Adipocyte (in vitro differentiated cells): ENCODE measurements at regions not wholly inside any gene's neighbourhood (a gene's known extent, or its start where the extent isn't known, plus 50 kb on each side); places are given as distances from the start of the nearest gene placed in this dataset.

Experiments used
- DNase-seq: peaks from one replicate; pipeline ENCODE4 v3.0.0-alpha.2; 2015; ENCODE audit warnings: low read depth
- H3K27me3 ChIP-seq: replicated peaks from 2 replicates; pipeline ENCODE4 v1.7.0; 2013; ENCODE audit warnings: mild to moderate bottlenecking, low read length, moderate library complexity; ENCODE audit not compliant: control insufficient read depth, insufficient read depth
- H3K36me3 ChIP-seq: 2 replicates; pipeline ENCODE4 v1.7.0; 2013; ENCODE audit warnings: low read length, mild to moderate bottlenecking, moderate library complexity; ENCODE audit not compliant: control insufficient read depth, insufficient read depth, severe bottlenecking
- H3K4me1 ChIP-seq: 2 replicates; pipeline ENCODE4 v1.7.0; 2013; ENCODE audit warnings: mild to moderate bottlenecking, low read length, moderate library complexity; ENCODE audit not compliant: control insufficient read depth, insufficient read depth
- H3K4me3 ChIP-seq: 2 replicates; pipeline ENCODE4 v1.7.0; 2013; ENCODE audit warnings: mild to moderate bottlenecking, low read length, moderate library complexity
- H3K9ac ChIP-seq: 2 replicates; pipeline ENCODE4 v1.7.0; 2013; ENCODE audit warnings: mild to moderate bottlenecking, low read length, moderate library complexity
- H3K9me3 ChIP-seq: 2 replicates; pipeline ENCODE4 v1.7.0; 2013; ENCODE audit warnings: mild to moderate bottlenecking, low read length, moderate library complexity; ENCODE audit not compliant: control insufficient read depth

DNA sequence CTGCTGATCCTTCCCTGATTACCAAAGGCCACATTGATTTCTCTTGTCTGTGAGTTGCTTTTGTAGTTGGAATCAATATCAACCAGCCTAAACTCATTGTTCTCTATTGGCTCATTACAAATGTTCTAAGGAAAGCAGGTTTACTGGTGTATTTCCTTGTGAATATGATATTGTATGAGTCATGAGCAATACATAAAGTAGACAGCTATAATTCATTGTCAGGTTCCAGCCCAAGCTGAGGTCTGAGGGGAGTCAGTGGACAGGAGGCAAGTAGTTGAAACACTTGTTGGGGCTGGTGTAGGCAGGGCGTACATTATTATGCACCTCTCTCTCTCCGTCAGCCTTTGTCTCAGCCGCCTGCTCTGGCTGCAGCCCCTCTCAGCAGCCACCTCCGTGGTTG lies 451.7 kb downstream of the IPMK start:
- Histone ChIP-seq H3K4me3 (no peak overlapping the region), H3K9ac (no peak overlapping the region), H3K36me3 (no peaks in the 10 kb centered on the region), H3K27me3 (peaks cover 4% of the 10 kb centered on the region), H3K9me3 (no peaks in the 10 kb centered on the region), H3K4me1 (no peaks in the 10 kb centered on the region)
- no peak for DNase-seq

DNA sequence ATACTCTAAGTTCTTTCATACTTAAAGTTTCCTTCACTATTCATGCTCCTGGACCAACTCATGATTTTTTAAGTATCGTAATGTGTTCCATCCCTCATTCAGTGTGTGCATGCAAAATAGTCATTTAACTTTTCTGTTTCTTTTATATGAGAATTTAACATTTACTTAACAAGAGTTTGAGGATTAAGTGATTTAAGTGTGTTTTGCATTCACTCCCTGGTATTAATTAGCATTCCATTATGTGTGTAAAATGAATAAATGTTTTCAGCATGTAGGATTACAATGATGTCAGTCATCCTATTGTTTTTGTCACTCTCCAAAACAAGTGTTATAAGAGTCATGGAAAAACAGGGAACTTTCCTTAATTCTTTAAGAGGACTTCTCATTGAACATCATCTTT lies 457.7 kb downstream of the IPMK start:
- no peak for DNase-seq
- Histone ChIP-seq H3K36me3 (no peaks in the 10 kb centered on the region), H3K4me1 (no peaks in the 10 kb centered on the region), H3K9me3 (peaks cover 2% of the 10 kb centered on the region), H3K4me3 (no peak overlapping the region), H3K9ac (no peak overlapping the region), H3K27me3 (peaks cover 4% of the 10 kb centered on the region)

DNA sequence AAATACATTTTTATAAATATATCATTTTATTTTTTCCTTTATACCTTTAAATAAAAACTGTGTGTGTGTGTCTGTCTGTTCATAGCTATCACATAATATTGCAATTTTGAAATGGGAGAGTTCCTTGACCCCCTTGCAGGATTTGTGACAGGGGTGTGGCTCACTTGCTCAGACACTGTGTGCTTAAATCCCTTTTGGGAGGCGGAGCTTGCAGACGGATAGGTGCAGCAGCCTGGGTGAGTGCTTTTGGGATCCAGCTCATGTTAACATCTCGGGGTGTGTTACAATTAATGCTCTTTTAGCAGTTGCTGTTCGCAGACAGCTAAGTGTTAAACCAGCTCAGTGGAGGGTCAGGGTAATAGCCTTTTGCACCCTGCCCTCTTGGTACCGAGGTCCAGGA lies 459.8 kb downstream of the IPMK start:
- H3K27me3 ChIP-seq = peaks cover 4% of the 10 kb centered on the region
- no peak overlapping the region for H3K4me3 ChIP-seq
- DNase-seq = no peak

DNA sequence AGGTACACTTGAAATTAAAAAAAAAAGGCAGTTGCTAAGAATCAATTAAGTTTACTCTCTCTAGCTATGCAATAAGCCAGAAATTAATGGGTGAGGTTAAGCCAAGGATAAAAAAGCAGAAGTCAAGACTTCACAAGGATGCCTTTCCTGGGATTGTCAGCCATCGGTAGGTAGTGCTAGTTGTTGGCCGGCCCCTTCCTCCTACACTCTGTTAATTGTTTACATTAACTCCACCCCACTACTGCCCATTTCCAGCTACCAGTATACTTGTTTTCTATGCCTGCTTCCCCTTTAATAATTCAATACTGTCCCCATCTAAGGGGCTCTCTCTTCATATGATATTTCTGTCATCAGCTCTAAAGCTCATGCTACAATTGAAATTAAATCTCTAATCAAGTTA lies 461.0 kb downstream of the IPMK start:
- Histone ChIP-seq H3K9ac (no peak overlapping the region), H3K4me3 (no peak overlapping the region), H3K27me3 (peaks cover 3% of the 10 kb centered on the region), H3K4me1 (no peaks in the 10 kb centered on the region), H3K9me3 (peaks cover 2% of the 10 kb centered on the region), H3K36me3 (no peaks in the 10 kb centered on the region)
- DNase-seq = no peak

More for the DNA sequence above, 459.8 kb downstream of the IPMK start:
- no peak overlapping the region for H3K9ac ChIP-seq
- no peaks in the 10 kb centered on the region for H3K36me3 ChIP-seq
- H3K9me3 ChIP-seq = peaks cover 2% of the 10 kb centered on the region
- no peaks in the 10 kb centered on the region for H3K4me1 ChIP-seq

DNA sequence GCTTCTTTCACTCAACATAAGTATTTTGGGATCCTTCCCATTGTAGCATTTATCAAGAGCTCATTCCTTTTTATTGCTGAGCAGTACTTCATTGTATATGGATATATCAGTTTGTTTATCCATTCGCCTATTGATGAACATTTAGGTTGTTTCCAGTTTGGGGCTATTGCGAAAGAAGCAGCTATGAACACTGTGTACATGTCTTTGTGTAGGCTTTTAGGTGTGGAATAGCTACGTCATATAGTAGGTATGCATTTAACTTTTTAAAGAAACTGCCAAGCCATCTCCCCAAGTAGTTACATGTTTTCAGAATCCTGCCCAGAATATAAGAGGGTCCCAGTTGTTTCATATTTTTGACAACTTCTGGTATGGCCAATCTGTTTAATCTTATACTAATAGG lies 468.1 kb downstream of the IPMK start:
- Histone ChIP-seq H3K4me3 (no peak overlapping the region), H3K9me3 (no peaks in the 10 kb centered on the region), H3K27me3 (no peaks in the 10 kb centered on the region), H3K4me1 (no peaks in the 10 kb centered on the region), H3K36me3 (no peaks in the 10 kb centered on the region), H3K9ac (no peak overlapping the region)
- DNase-seq = no peak

DNA sequence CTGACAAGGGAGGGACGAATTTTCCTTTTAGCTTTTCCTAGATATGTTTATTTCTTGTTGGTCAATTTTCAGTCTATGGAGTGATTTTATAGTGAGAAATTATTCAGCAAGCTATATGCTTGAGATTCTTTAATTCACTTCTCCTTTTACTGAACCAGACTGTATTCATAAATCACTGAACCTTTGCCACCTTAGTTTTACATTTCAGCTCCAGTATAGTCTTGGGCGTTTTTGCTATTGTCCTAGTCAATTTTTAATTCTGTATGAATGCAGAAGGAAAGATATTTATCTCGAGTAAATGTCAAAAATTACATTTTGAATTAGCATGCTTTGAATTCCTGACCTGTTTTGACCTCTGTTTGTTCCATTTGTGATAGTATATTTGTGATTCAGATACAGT lies 468.9 kb downstream of the IPMK start:
- H3K27me3 ChIP-seq = no peaks in the 10 kb centered on the region
- H3K9me3 ChIP-seq = no peaks in the 10 kb centered on the region
- H3K36me3 ChIP-seq = no peaks in the 10 kb centered on the region
- no peak overlapping the region for H3K9ac ChIP-seq
- H3K4me1 ChIP-seq = no peaks in the 10 kb centered on the region
- no peak for DNase-seq
- no peak overlapping the region for H3K4me3 ChIP-seq

DNA sequence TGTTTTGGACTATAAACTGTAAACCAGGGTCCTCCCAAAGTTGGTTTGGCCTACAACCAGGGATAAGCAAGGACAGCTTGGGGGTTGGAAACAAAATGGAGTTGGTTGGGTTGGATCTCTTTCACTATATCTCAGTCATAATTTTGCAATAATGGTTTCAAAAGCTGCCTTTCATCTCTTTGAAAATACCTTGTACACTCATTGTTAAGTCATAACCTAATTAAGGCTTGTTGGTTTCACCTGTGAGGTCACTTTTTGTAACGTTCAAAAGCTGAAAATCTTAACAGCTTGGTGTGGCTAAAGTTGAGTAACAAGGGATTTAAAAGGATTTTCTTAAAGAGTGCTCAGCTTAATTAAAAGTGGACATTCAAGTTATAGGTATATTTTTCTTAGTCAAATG lies 476.1 kb downstream of the IPMK start:
- H3K4me3 ChIP-seq = no peak overlapping the region
- DNase-seq = no peak
- H3K27me3 ChIP-seq = no peaks in the 10 kb centered on the region
- no peaks in the 10 kb centered on the region for H3K36me3 ChIP-seq
- H3K9me3 ChIP-seq = no peaks in the 10 kb centered on the region
- no peaks in the 10 kb centered on the region for H3K4me1 ChIP-seq
- no peak overlapping the region for H3K9ac ChIP-seq

DNA sequence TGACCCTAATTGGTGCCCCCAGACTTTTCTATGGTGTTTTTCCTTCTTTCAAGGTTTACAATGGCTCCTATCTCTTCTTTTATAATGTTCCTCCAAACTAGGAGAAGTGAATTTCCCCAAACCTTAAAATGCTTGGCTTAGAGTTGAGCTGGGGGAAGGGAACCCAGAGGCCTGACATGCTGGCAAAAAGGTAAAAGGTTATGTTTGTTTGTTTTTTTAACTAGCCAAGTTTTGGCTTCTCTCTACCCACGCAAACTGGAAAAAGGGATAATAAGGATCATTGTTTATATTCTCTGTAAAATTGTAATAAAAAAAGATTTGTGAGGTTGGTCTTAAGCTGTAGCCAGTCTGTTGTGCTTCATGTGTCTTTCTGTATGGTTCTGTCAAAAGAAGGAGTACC lies 477.0 kb downstream of the IPMK start:
- H3K27me3 ChIP-seq = no peaks in the 10 kb centered on the region
- no peaks in the 10 kb centered on the region for H3K4me1 ChIP-seq
- no peaks in the 10 kb centered on the region for H3K36me3 ChIP-seq
- no peak for DNase-seq
- H3K4me3 ChIP-seq = no peak overlapping the region
- H3K9ac ChIP-seq = no peak overlapping the region
- H3K9me3 ChIP-seq = no peaks in the 10 kb centered on the region

DNA sequence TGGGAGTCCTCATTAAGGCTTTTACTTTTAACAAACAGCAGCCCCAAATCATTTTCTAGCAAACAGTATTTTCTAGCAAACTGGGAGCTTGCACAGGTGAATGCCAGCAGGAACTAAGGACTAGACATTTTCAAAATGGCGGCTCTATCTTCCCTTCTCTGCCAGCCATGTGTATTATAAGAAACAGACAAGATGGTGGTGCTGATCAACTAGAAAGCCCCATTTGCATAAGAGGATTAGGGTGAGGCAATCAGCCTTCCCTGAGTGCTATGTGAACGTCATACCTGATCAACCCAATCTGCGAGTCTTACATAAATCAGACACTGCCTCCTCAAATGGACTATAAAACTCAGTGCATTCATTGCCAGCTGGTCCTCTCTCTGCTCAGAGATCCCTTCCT lies 479.6 kb downstream of the IPMK start:
- H3K9ac ChIP-seq = no peak overlapping the region
- no peaks in the 10 kb centered on the region for H3K9me3 ChIP-seq
- no peak for DNase-seq
- H3K4me1 ChIP-seq = peaks cover 2% of the 10 kb centered on the region
- H3K4me3 ChIP-seq = no peak overlapping the region
- H3K36me3 ChIP-seq = no peaks in the 10 kb centered on the region
- H3K27me3 ChIP-seq = no peaks in the 10 kb centered on the region

DNA sequence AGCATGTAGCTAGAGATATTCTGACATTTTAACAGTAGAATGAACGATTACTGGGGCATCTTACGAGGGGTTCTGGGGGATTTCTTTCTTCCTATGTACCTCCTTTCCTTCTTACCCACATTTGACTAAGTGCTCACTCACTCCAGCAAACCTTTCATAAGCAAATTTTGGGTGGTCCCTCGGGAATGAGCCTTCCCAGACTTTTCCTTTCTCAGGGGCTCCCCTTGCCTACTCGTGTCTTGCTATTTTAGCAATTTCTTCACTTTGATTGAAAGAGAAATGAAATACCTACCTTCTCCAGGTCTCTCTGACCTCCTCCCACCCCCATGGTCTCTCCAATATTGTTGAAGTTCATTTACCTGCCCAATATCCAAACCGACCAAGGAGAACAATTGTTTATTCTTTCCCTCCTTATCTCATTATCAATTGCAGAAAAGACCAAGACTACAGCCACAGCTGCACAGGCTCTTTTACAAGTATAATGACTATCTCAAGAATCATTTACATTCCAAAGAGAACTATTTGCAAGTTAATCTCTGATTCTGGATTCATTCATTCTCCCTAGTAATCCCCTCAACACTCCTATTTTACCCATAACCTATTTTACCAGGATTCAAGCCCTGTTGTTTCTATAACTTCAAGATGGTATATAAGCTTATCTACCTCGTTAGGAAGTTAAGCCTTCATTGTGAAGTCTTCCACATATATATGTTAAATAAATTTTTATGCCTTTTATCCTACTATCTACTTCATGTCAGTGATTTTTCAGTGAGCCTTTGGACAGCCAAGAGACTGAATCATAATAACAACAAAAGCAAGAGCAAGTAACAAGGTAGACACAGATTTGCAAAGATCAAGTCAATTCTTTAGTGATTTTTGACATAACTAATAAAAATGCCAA lies 480.6 kb downstream of the IPMK start:
- Histone ChIP-seq H3K4me3 (no peak overlapping the region), H3K4me1 (peaks cover 2% of the 10 kb centered on the region), H3K27me3 (no peaks in the 10 kb centered on the region), H3K9ac (no peak overlapping the region), H3K9me3 (no peaks in the 10 kb centered on the region), H3K36me3 (no peaks in the 10 kb centered on the region)
- DNase-seq = no peak

DNA sequence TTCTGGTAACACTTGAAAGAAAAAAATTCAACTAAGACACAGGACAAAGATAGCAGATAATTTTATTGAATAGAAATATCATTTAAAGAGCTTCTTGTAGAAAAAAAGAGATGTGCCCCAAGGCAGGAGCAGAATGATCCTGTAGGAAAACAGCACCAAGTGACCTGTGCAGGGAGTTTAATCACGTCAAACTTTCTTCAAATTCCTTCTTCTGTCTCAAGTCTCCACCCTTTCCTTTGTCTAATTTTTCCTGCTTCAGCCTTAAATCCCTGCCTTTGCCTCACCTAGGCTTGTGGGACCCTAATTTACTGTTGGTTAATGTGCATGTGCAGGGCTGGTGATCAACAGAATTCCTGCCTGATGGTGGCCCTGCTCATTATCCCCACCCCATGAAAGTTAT lies 481.4 kb downstream of the IPMK start:
- Histone ChIP-seq H3K4me1 (peaks cover 2% of the 10 kb centered on the region), H3K36me3 (no peaks in the 10 kb centered on the region), H3K9ac (no peak overlapping the region), H3K27me3 (no peaks in the 10 kb centered on the region), H3K9me3 (no peaks in the 10 kb centered on the region), H3K4me3 (no peak overlapping the region)
- no peak for DNase-seq

DNA sequence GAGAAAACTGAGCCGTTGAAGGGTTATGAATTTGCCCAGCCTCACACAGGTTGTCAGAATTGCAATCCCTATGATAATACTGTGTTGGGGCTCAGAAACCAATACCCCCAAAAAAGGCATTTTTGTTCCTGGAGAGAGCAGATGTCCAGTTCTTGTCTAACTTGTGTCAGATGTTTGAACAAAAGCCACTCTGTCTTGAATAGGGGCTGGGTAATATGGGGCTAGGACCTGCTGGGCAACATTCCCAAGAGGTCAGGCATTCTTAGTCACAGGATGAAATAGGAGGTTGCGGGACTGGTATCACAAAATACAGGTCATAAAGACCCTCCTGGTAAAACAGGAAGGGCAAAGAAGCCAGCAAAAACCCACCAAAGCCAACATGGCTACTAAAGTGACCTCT lies 482.1 kb downstream of the IPMK start:
- no peaks in the 10 kb centered on the region for H3K36me3 ChIP-seq
- H3K27me3 ChIP-seq = no peaks in the 10 kb centered on the region
- no peak for DNase-seq
- H3K4me1 ChIP-seq = peaks cover 2% of the 10 kb centered on the region
- H3K9ac ChIP-seq = no peak overlapping the region
- H3K4me3 ChIP-seq = no peak overlapping the region
- H3K9me3 ChIP-seq = no peaks in the 10 kb centered on the region
